OCI-LY7 (cell line): ENCODE measurements at regions not wholly inside any gene's neighbourhood (a gene's known extent, or its start where the extent isn't known, plus 50 kb on each side); places are given as distances from the start of the nearest gene placed in this dataset.

Experiments used
- BruUV-seq: library from RNA; stranded (reverse); fragments of 400-500 nt; replicated peaks from 2 replicates; lab custom pipeline; 2021; lab: Mats Ljungman, UMichigan
- CTCF ChIA-PET: fragments of 300-600 bp; sonication (Branson Sonifier 250); formaldehyde crosslinking; loops from one replicate; lab custom pipeline; 2022; ENCODE audit warnings: antibody characterized with exemption; ENCODE audit not compliant: unreplicated experiment; lab: Charles Lee
- POLR2A ChIA-PET: fragments of 300-600 bp; sonication (Branson Sonifier 250); formaldehyde crosslinking; loops from one replicate; lab custom pipeline; 2022; ENCODE audit warnings: antibody characterized with exemption; lab: Charles Lee
- DNase-seq: peaks from one replicate; pipeline ENCODE4 v3.0.0-alpha.2; 2015; ENCODE audit warnings: low spot score
- H2AFZ ChIP-seq: fragments of 200-600 bp; sonication (generic), shearing (Covaris generic); 2 replicates; pipeline ENCODE4 v1.6.1; 2014; ENCODE audit warnings: mild to moderate bottlenecking, antibody characterized with exemption, low read length, moderate library complexity
- H3K27ac ChIP-seq: fragments of 200-600 bp; sonication (generic); 2 replicates; pipeline ENCODE4 v1.5.1; 2014; ENCODE audit warnings: mixed run types, low read depth, mild to moderate bottlenecking, moderate library complexity, low read length, inconsistent platforms; ENCODE audit not compliant: poor library complexity, severe bottlenecking
- H3K36me3 ChIP-seq: fragments of 200-600 bp; sonication (generic); 2 replicates; pipeline ENCODE4 v1.6.1; 2014; ENCODE audit warnings: mild to moderate bottlenecking, antibody characterized with exemption, low read length, moderate library complexity, mixed read lengths; ENCODE audit not compliant: insufficient read depth
- H3K4me1 ChIP-seq: fragments of 200-600 bp; sonication (generic); 2 replicates; pipeline ENCODE4 v1.5.1; 2014; ENCODE audit warnings: mild to moderate bottlenecking, low read length; ENCODE audit not compliant: insufficient read depth, poor library complexity, severe bottlenecking
- H3K4me2 ChIP-seq: fragments of 200-600 bp; sonication (generic); 2 replicates; pipeline ENCODE4 v1.6.1; 2014; ENCODE audit warnings: mild to moderate bottlenecking, low read length
- H3K4me3 ChIP-seq: fragments of 200-600 bp; sonication (generic); 2 replicates; pipeline ENCODE4 v1.5.1; 2014; ENCODE audit warnings: mild to moderate bottlenecking, low read depth, low read length; ENCODE audit not compliant: poor library complexity, severe bottlenecking
- H3K79me2 ChIP-seq: fragments of 200-600 bp; sonication (generic); 2 replicates; pipeline ENCODE4 v1.6.1; 2016; ENCODE audit warnings: low read depth, mild to moderate bottlenecking, low read length, moderate library complexity, mixed read lengths; ENCODE audit not compliant: insufficient read depth
- H3K9me2 ChIP-seq: fragments of 200-600 bp; sonication (generic); 2 replicates; pipeline ENCODE4 v1.6.1; 2016; ENCODE audit warnings: mild to moderate bottlenecking, low read length, mixed read lengths; ENCODE audit not compliant: insufficient read depth
- H3K9me3 ChIP-seq: fragments of 200-600 bp; sonication (generic); 2 replicates; pipeline ENCODE4 v1.6.1; 2014; ENCODE audit warnings: mild to moderate bottlenecking, mixed run types, low read length, mixed read lengths
- H4K20me1 ChIP-seq: fragments of 200-600 bp; sonication (generic); 2 replicates; pipeline ENCODE4 v1.6.1; 2014; ENCODE audit warnings: mild to moderate bottlenecking, antibody characterized with exemption, low read length, moderate library complexity, mixed read lengths; ENCODE audit not compliant: insufficient read depth
- EZH2phosphoT487 ChIP-seq: fragments of 200-600 bp; sonication (generic); IDR thresholded peaks from 2 replicates; pipeline ENCODE4 v1.6.1; 2018; ENCODE audit warnings: low read depth, borderline replicate concordance, mild to moderate bottlenecking, mixed run types, antibody characterized with exemption, low read length, moderate library complexity, mixed read lengths
- intact Hi-C: fragments of 100-400 bp; cut with micrococcal nuclease; formaldehyde crosslinking; loops from one replicate; pipeline ENCODE4 v1.10.0; 2022; ENCODE audit not compliant: unreplicated experiment
- TF ChIP-seq, protein P1 (sequence below): fragments of 200-600 bp; sonication (generic); conservative IDR thresholded peaks from 2 replicates; pipeline ENCODE4 v1.5.1; 2014; ENCODE audit warnings: mild to moderate bottlenecking, antibody characterized with exemption, low read length, moderate library complexity, mixed read lengths

- Histone ChIP-seq H3K4me2 (no peak overlapping the region), H4K20me1 (no peaks in the 10 kb centered on the region), H3K9me3 (0 out of 2 replicates have a peak, but pooled peaks cover 3% of the 10 kb centered on the region), H3K79me2 (no peaks in the 10 kb centered on the region), H3K9me2 (no peaks in the 10 kb centered on the region), H3K4me3 (no peak overlapping the region), H3K36me3 (no peaks in the 10 kb centered on the region), H2AFZ (no peak overlapping the region), H3K4me1 (no peaks in the 10 kb centered on the region), H3K27ac (no peak overlapping the region)
- intact Hi-C loops: no loop called here
- BruUV-seq: no TSS peak
- TF ChIP-seq, protein P1, sequence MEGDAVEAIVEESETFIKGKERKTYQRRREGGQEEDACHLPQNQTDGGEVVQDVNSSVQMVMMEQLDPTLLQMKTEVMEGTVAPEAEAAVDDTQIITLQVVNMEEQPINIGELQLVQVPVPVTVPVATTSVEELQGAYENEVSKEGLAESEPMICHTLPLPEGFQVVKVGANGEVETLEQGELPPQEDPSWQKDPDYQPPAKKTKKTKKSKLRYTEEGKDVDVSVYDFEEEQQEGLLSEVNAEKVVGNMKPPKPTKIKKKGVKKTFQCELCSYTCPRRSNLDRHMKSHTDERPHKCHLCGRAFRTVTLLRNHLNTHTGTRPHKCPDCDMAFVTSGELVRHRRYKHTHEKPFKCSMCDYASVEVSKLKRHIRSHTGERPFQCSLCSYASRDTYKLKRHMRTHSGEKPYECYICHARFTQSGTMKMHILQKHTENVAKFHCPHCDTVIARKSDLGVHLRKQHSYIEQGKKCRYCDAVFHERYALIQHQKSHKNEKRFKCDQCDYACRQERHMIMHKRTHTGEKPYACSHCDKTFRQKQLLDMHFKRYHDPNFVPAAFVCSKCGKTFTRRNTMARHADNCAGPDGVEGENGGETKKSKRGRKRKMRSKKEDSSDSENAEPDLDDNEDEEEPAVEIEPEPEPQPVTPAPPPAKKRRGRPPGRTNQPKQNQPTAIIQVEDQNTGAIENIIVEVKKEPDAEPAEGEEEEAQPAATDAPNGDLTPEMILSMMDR: no peak
- no peak for TF ChIP-seq EZH2phosphoT487
- no peak for DNase-seq
- CTCF ChIA-PET: no interaction called here
- POLR2A ChIA-PET: no interaction called here
Observed at GRCh38 chr18:11304928-11305327, 155.6 kb upstream of the PIEZO2 start.

GRCh38 chr18:11296946-11297345, 147.6 kb upstream of the PIEZO2 start:
- ChIA-PET CTCF (no interaction called here), POLR2A (no interaction called here)
- Histone ChIP-seq H3K79me2 (no peaks in the 10 kb centered on the region), H3K4me2 (no peak overlapping the region), H3K36me3 (no peaks in the 10 kb centered on the region), H2AFZ (no peak overlapping the region), H3K9me3 (0 out of 2 replicates have a peak, but pooled peaks cover 3% of the 10 kb centered on the region), H3K27ac (no peak overlapping the region), H3K9me2 (no peaks in the 10 kb centered on the region), H3K4me1 (no peaks in the 10 kb centered on the region), H3K4me3 (no peak overlapping the region), H4K20me1 (no peaks in the 10 kb centered on the region)
- intact Hi-C loops: no loop called here
- BruUV-seq: no TSS peak
- DNase-seq: no peak
- TF ChIP-seq, protein P1: no peak
- no peak for TF ChIP-seq EZH2phosphoT487

GRCh38 chr18:11293794-11294193, 144.4 kb upstream of the PIEZO2 start:
- H3K27ac ChIP-seq: no peak overlapping the region
- ChIA-PET CTCF (no interaction called here), POLR2A (interaction anchor here (0.6 kb wide), 1 partner anchor 538 kb away, joined by 3 read pairs; no protein-coding TSS in a partner anchor)
- no peak overlapping the region for H3K4me2 ChIP-seq
- no peaks in the 10 kb centered on the region for H4K20me1 ChIP-seq
- no peaks in the 10 kb centered on the region for H3K9me3 ChIP-seq
- H3K36me3 ChIP-seq: no peaks in the 10 kb centered on the region
- no peaks in the 10 kb centered on the region for H3K79me2 ChIP-seq
- DNase-seq: no peak
- intact Hi-C loops: no loop called here
- H3K9me2 ChIP-seq: no peaks in the 10 kb centered on the region
- H2AFZ ChIP-seq: no peak overlapping the region
- no TSS peak for BruUV-seq
- TF ChIP-seq, protein P1: no peak
- TF ChIP-seq EZH2phosphoT487: no peak
- no peaks in the 10 kb centered on the region for H3K4me1 ChIP-seq
- no peak overlapping the region for H3K4me3 ChIP-seq
